Mucosa of descending colon (tissue), 3 donors: ENCODE measurements at regions not wholly inside any gene's neighbourhood (a gene's known extent, or its start where the extent isn't known, plus 50 kb on each side); places are given as distances from the start of the nearest gene placed in this dataset.
"Not testable (repeated sequence)": the region's sequence is repeated elsewhere in the genome, so short reads cannot be mapped to it uniquely, and the experiment has no call there.

Experiments
- ATAC-seq: fragments of 200-7000 bp; cut with Tn5 transposase; one replicate; pipeline ENCODE4 v1.9.1; 2020; ENCODE audit warnings: mild to moderate bottlenecking, moderate library complexity
- DNase-seq, 3 donors: peaks; one replicate each; pipeline ENCODE4 v3.0.0-alpha.2; 2020
- H3K36me3 ChIP-seq: fragments of 200-600 bp; one replicate; pipeline ENCODE4 v1.8.0; 2021; ENCODE audit warnings: low read depth, mild to moderate bottlenecking
- H3K4me1 ChIP-seq: fragments of 200-600 bp; one replicate; pipeline ENCODE4 v1.8.0; 2021; ENCODE audit warnings: low read depth, mild to moderate bottlenecking
- H3K4me3 ChIP-seq: fragments of 200-600 bp; one replicate; pipeline ENCODE4 v1.8.0; 2021; ENCODE audit warnings: mild to moderate bottlenecking
- H3K9me3 ChIP-seq: fragments of 200-600 bp; one replicate; pipeline ENCODE4 v1.8.0; 2021; ENCODE audit warnings: mild to moderate bottlenecking
- intact Hi-C, 2 donors: fragments of 100-400 bp; cut with DNase I in 1 of 2; cut with micrococcal nuclease in 1 of 2; formaldehyde crosslinking; loops; one replicate each; pipeline versions ENCODE4 v1.11.0 to v1.11.1; 2022; cut with DNase I, micrococcal nuclease
- TF ChIP-seq, protein P1 (sequence below): fragments of 200-600 bp; IDR thresholded peaks from one replicate; pipeline ENCODE4 v1.8.0; 2022; ENCODE audit warnings: antibody characterized with exemption, mild to moderate bottlenecking
- donor health status: DM: no; HTN: no; CAD: no; lungs with moderate emphysema.
- donor health status: DM: no; HTN: no; CAD: no.
- donor health status: DM: no; HTN: yes; CAD: no.

DNA sequence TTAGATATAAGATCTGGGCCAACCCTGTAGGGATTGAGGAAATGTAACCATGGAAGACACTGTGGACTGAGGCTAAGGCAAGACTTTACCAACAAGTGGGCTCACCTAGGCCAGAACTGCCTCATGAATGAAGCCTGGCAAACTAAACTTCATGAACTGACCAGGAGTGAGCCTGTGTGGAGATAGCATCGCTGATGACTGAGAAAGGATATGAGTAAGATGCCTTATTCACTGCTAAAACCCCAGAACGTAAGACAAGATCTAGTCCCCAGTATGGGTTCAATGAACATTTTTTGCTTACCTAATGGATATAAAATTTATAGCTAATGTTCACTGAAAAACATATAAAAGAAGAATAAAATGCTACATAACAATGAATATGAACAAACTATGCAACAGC is 399.8 kb downstream of the SATB2 start:
- intact Hi-C loops: no loop called here

DNA sequence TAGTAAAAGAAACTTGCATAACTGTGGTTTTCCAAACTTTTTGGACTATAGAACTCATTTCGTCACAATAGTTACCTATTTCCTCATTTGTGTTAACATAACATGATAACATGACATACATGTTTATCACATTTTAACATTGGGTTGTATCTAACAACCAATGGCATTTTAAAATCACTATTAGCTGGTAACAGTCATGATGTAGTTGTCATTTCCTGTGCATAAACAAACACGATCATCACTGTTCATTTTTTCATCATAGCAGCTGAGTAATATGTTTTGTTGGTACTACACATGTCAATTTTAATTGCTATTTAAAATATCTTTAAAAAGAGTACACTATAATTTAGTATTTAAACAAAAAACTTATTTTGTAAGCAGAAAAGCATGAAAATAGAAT is 402.4 kb downstream of the SATB2 start:
- Histone ChIP-seq H3K4me1 (no peaks in the 10 kb centered on the region), H3K36me3 (no peaks in the 10 kb centered on the region), H3K4me3 (no peak overlapping the region), H3K9me3 (no peaks in the 10 kb centered on the region)
- TF ChIP-seq, protein P1, sequence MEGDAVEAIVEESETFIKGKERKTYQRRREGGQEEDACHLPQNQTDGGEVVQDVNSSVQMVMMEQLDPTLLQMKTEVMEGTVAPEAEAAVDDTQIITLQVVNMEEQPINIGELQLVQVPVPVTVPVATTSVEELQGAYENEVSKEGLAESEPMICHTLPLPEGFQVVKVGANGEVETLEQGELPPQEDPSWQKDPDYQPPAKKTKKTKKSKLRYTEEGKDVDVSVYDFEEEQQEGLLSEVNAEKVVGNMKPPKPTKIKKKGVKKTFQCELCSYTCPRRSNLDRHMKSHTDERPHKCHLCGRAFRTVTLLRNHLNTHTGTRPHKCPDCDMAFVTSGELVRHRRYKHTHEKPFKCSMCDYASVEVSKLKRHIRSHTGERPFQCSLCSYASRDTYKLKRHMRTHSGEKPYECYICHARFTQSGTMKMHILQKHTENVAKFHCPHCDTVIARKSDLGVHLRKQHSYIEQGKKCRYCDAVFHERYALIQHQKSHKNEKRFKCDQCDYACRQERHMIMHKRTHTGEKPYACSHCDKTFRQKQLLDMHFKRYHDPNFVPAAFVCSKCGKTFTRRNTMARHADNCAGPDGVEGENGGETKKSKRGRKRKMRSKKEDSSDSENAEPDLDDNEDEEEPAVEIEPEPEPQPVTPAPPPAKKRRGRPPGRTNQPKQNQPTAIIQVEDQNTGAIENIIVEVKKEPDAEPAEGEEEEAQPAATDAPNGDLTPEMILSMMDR: no peak
- intact Hi-C loops: no loop called here
- ATAC-seq (no peak), DNase-seq (no peak)

More for the DNA sequence above, 399.8 kb downstream of the SATB2 start:
- Histone ChIP-seq H3K36me3 (no peaks in the 10 kb centered on the region), H3K9me3 (no peaks in the 10 kb centered on the region), H3K4me1 (no peaks in the 10 kb centered on the region), H3K4me3 (no peak overlapping the region)
- no peak for DNase-seq
- TF ChIP-seq, protein P1: no peak
- ATAC-seq: no peak

- DNase-seq (no peak), ATAC-seq (no peak)
- intact Hi-C loops: no loop called here
- H3K4me1 ChIP-seq: no peaks in the 10 kb centered on the region
- TF ChIP-seq, protein P1: no peak
- no peaks in the 10 kb centered on the region for H3K36me3 ChIP-seq
- H3K4me3 ChIP-seq: no peak overlapping the region
- H3K9me3 ChIP-seq: no peaks in the 10 kb centered on the region
Observed at GRCh38 chr2:199042660-199043379, 414.9 kb downstream of the SATB2 start.

GRCh38 chr2:199040522-199040921 is 417.2 kb downstream of the SATB2 start:
- no peak for ATAC-seq
- Histone ChIP-seq H3K9me3 (no peaks in the 10 kb centered on the region), H3K36me3 (no peaks in the 10 kb centered on the region), H3K4me1 (no peaks in the 10 kb centered on the region), H3K4me3 (no peak overlapping the region)
- TF ChIP-seq, protein P1: no peak
- intact Hi-C loops: no loop called here
- no peak for DNase-seq

DNA sequence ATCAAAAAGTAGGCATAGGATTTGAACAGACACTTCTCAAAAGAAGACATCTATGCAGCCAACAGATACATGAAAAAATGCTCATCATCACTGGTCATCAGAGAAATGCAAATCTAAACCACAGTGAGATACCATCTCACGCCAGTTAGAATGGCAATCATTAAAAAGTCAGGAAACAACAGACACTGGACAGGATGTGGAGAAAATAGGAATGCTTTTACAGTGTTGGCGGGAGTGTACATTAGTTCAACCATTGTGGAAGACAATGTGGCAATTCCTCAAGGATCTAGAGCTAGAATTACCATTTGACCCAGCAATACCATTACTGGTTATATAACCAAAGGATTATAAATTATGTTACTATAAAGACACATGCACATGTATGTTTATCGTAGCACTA is 424.0 kb downstream of the SATB2 start:
- H3K4me3 ChIP-seq, ATAC-seq, H3K9me3 ChIP-seq, intact Hi-C loops, H3K4me1 ChIP-seq, H3K36me3 ChIP-seq, DNase-seq: not testable (repeated sequence)

DNA sequence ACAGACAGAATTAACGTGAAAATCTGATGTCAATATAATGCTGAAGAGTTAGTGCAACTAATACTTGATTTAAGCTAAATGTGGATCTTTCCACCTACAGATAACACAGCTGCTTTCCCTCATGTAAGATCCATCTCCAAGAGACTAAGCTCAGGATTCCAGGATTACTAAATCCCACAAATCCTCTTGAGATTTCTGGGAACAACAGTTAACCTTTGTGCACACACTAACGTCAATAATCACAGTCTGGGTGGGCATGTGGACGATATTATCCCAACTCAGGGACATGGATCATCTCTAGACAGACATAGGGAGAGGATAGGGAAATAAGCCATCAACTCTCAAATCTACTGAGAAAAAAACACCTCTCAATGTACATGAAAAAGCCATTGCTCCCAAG is 432.6 kb downstream of the SATB2 start:
- H3K9me3 ChIP-seq: no peaks in the 10 kb centered on the region
- no peak for ATAC-seq
- TF ChIP-seq, protein P1: no peak
- intact Hi-C loops: no loop called here
- no peak overlapping the region for H3K4me3 ChIP-seq
- no peak for DNase-seq
- no peaks in the 10 kb centered on the region for H3K36me3 ChIP-seq
- no peaks in the 10 kb centered on the region for H3K4me1 ChIP-seq
